MCF 10A (cell line): ENCODE measurements at regions not wholly inside any gene's neighbourhood (a gene's known extent, or its start where the extent isn't known, plus 50 kb on each side); places are given as distances from the start of the nearest gene placed in this dataset.

ENCODE experiments used
- BruUV-seq: library from RNA; stranded (reverse); fragments of 400-500 nt; replicated peaks from 2 replicates; lab custom pipeline; 2021; lab: Mats Ljungman, UMichigan
- CTCF ChIA-PET: fragments of 300-600 bp; sonication (Branson Sonifier 250); formaldehyde crosslinking; extraction: SDS; loops from one replicate; lab custom pipeline; 2021; ENCODE audit warnings: antibody characterized with exemption, inconsistent platforms; lab: Yijun Ruan, JAX
- POLR2A ChIA-PET: fragments of 300-600, 350-650 bp; sonication (Branson Sonifier 250); formaldehyde crosslinking; extraction: SDS; loops from one replicate; lab custom pipeline; 2020; ENCODE audit warnings: antibody characterized with exemption, inconsistent platforms; lab: Yijun Ruan, JAX
- DNase-seq: peaks from one replicate; pipeline ENCODE4 v3.0.0-alpha.2; 2018; ENCODE audit not compliant: unreplicated experiment
- H3K27ac Mint-ChIP-seq: one replicate; pipeline ENCODE4 v1.8.0; 2022; ENCODE audit warnings: mild to moderate bottlenecking, low read depth, mixed read lengths; ENCODE audit not compliant: unreplicated experiment
- H3K27me3 Mint-ChIP-seq: one replicate; pipeline ENCODE4 v1.8.0; 2022; ENCODE audit warnings: mixed read lengths; ENCODE audit not compliant: insufficient read depth, unreplicated experiment
- H3K36me3 Mint-ChIP-seq: one replicate; pipeline ENCODE4 v1.8.0; 2022; ENCODE audit warnings: mild to moderate bottlenecking, moderate library complexity, mixed read lengths; ENCODE audit not compliant: insufficient read depth, unreplicated experiment
- H3K4me1 Mint-ChIP-seq: one replicate; pipeline ENCODE4 v1.8.0; 2022; ENCODE audit warnings: mixed read lengths; ENCODE audit not compliant: insufficient read depth, unreplicated experiment
- H3K4me3 Mint-ChIP-seq: one replicate; pipeline ENCODE4 v1.8.0; 2022; ENCODE audit warnings: mild to moderate bottlenecking, moderate library complexity, mixed read lengths; ENCODE audit not compliant: unreplicated experiment
- H3K9me3 Mint-ChIP-seq: one replicate; pipeline ENCODE4 v1.8.0; 2022; ENCODE audit warnings: mixed read lengths; ENCODE audit not compliant: unreplicated experiment
- CTCF ChIP-seq: fragments of 200-600 bp; IDR thresholded peaks from one replicate; pipeline ENCODE4 v1.8.0; 2022; ENCODE audit warnings: antibody characterized with exemption, mild to moderate bottlenecking; ENCODE audit not compliant: unreplicated experiment
- intact Hi-C: fragments of 100-400 bp; cut with micrococcal nuclease; formaldehyde crosslinking; loops from 2 replicates; pipeline ENCODE4 v1.14.1; 2022

- no peaks in the 10 kb centered on the region for H3K9me3 Mint-ChIP-seq
- H3K36me3 Mint-ChIP-seq: no peaks in the 10 kb centered on the region
- no peak for DNase-seq
- H3K27ac Mint-ChIP-seq: no peak overlapping the region
- H3K27me3 Mint-ChIP-seq: peaks cover 86% of the 10 kb centered on the region
- CTCF ChIA-PET: no interaction called here
- no peak overlapping the region for H3K4me3 Mint-ChIP-seq
- no TSS peak for BruUV-seq
- POLR2A ChIA-PET: no interaction called here
- H3K4me1 Mint-ChIP-seq: peaks cover 6% of the 10 kb centered on the region
- TF ChIP-seq CTCF: no peak
- intact Hi-C loops: no loop called here
Measured at GRCh38 chr17:79215631-79216030, 141.0 kb downstream of the ENGASE start.

GRCh38 chr17:79214940-79215604, 140.4 kb downstream of the ENGASE start:
- DNase-seq: no peak
- intact Hi-C loops: no loop called here
- ChIA-PET POLR2A (no interaction called here), CTCF (no interaction called here)
- peaks cover under 1% of the 10 kb centered on the region for H3K4me1 Mint-ChIP-seq
- H3K27me3 Mint-ChIP-seq: peaks cover 86% of the 10 kb centered on the region
- no peaks in the 10 kb centered on the region for H3K9me3 Mint-ChIP-seq
- H3K4me3 Mint-ChIP-seq: no peak overlapping the region
- no peak for TF ChIP-seq CTCF
- no peak overlapping the region for H3K27ac Mint-ChIP-seq
- no TSS peak for BruUV-seq
- no peaks in the 10 kb centered on the region for H3K36me3 Mint-ChIP-seq

GRCh38 chr17:79214459-79214858, 139.8 kb downstream of the ENGASE start:
- TF ChIP-seq CTCF: no peak
- Mint-ChIP-seq H3K36me3 (no peaks in the 10 kb centered on the region), H3K27ac (no peak overlapping the region), H3K27me3 (peaks cover 89% of the 10 kb centered on the region), H3K4me3 (no peak overlapping the region), H3K4me1 (no peaks in the 10 kb centered on the region), H3K9me3 (no peaks in the 10 kb centered on the region)
- POLR2A ChIA-PET: no interaction called here
- no TSS peak for BruUV-seq
- no peak for DNase-seq
- CTCF ChIA-PET: no interaction called here
- intact Hi-C loops: no loop called here

GRCh38 chr17:79213305-79213704, 138.7 kb downstream of the ENGASE start:
- H3K4me1 Mint-ChIP-seq: no peaks in the 10 kb centered on the region
- ChIA-PET POLR2A (no interaction called here), CTCF (interaction anchor here (0.7 kb wide), 1 partner anchor 78 kb away, joined by 6 read pairs; no protein-coding TSS in a partner anchor)
- no peaks in the 10 kb centered on the region for H3K9me3 Mint-ChIP-seq
- peaks cover 99% of the 10 kb centered on the region for H3K27me3 Mint-ChIP-seq
- no TSS peak for BruUV-seq
- no peak for DNase-seq
- no peak overlapping the region for H3K27ac Mint-ChIP-seq
- H3K4me3 Mint-ChIP-seq: no peak overlapping the region
- no peaks in the 10 kb centered on the region for H3K36me3 Mint-ChIP-seq
- intact Hi-C loops: no loop called here
- TF ChIP-seq CTCF: no peak
